Endothelial cell of umbilical vein (primary cell): ENCODE measurements at regions not wholly inside any gene's neighbourhood (a gene's known extent, or its start where the extent isn't known, plus 50 kb on each side); places are given as distances from the start of the nearest gene placed in this dataset.

Source experiments
- BruUV-seq: library from RNA; stranded (reverse); fragments of 400-500 nt; replicated peaks from 2 replicates; lab custom pipeline; 2021; lab: Mats Ljungman, UMichigan
- CTCF ChIA-PET: fragments of 300-600, 350-600 bp; sonication (Branson Sonifier 250); formaldehyde crosslinking; loops from one replicate; lab custom pipeline; 2021; ENCODE audit warnings: antibody characterized with exemption, inconsistent platforms; lab: Charles Lee
- POLR2A ChIA-PET: fragments of 300-600, 350-600 bp; sonication (Branson Sonifier 250); formaldehyde crosslinking; loops from one replicate; lab custom pipeline; 2021; ENCODE audit warnings: antibody characterized with exemption, inconsistent platforms; lab: Charles Lee
- DNase-seq: peaks from one replicate; pipeline ENCODE4 v3.0.0-alpha.2; 2011; ENCODE audit warnings: low read depth, low spot score
- FAIRE-seq: peaks from 2 replicates; lab custom pipeline; 2011; peaks lifted over from hg19 to GRCh38; lab: Jason Lieb, UNC
- H2AFZ ChIP-seq: 2 replicates; pipeline ENCODE4 v1.6.0; 2012; ENCODE audit warnings: low read depth, low read length, control low read depth, inconsistent platforms
- H3K27ac ChIP-seq: 2 replicates; pipeline ENCODE4 v1.5.1; 2011; ENCODE audit warnings: low read depth, mild to moderate bottlenecking, control low read depth, low read length, moderate library complexity; ENCODE audit not compliant: insufficient read depth
- H3K27me3 ChIP-seq, 2 experiments: 2 replicates each; pipeline versions ENCODE4 v1.6.0 to v1.6.1; 2011; ENCODE audit warnings: low read length in 2 of 2, mixed read lengths in 1 of 2; ENCODE audit not compliant: control insufficient read depth in 2 of 2, insufficient read depth in 2 of 2
- H3K36me3 ChIP-seq, 2 experiments: 2 replicates in 1 of 2; 3 replicates in 1 of 2; pipeline ENCODE4 v1.5.1; 2011; ENCODE audit warnings: low read length in 2 of 2, mild to moderate bottlenecking in 1 of 2, moderate library complexity in 1 of 2; ENCODE audit not compliant: control insufficient read depth in 2 of 2, insufficient read depth in 2 of 2; ENCODE audit errors: extremely low read depth in 1 of 2
- H3K4me1 ChIP-seq: 3 replicates; pipeline ENCODE4 v1.5.1; 2011; ENCODE audit warnings: mild to moderate bottlenecking, low read length; ENCODE audit not compliant: control insufficient read depth, insufficient read depth; ENCODE audit errors: extremely low read depth
- H3K4me2 ChIP-seq: 2 replicates; pipeline ENCODE4 v1.6.1; 2011; ENCODE audit warnings: low read length, control low read depth, mixed read lengths; ENCODE audit not compliant: insufficient read depth
- H3K4me3 ChIP-seq, 3 experiments: fragments of 200-600 bp in 1 of 3; sonication (generic), shearing (Covaris generic) in 1 of 3; replicated peaks in 1 of 3; 2 replicates each; pipeline ENCODE4 v1.5.1; 2011 to 2016; ENCODE audit warnings: control low read depth in 3 of 3, low read length in 3 of 3, mild to moderate bottlenecking in 2 of 3, inconsistent platforms in 1 of 3, low read depth in 1 of 3, moderate library complexity in 1 of 3; ENCODE audit not compliant: insufficient read depth in 1 of 3
- H3K79me2 ChIP-seq: 2 replicates; pipeline ENCODE4 v1.6.0; 2012; ENCODE audit warnings: low read length, inconsistent platforms; ENCODE audit not compliant: control insufficient read depth, insufficient read depth
- H3K9ac ChIP-seq: replicated peaks from 2 replicates; pipeline ENCODE3; 2011; ENCODE audit warnings: low read length, control low read depth; ENCODE audit not compliant: insufficient read depth; ENCODE audit errors: extremely low read depth
- H3K9me1 ChIP-seq: replicated peaks from 3 replicates; pipeline ENCODE4 v1.6.0; 2011; ENCODE audit warnings: mild to moderate bottlenecking, low read length; ENCODE audit not compliant: control insufficient read depth, insufficient read depth; ENCODE audit errors: extremely low read depth
- H3K9me3 ChIP-seq: replicated peaks from 2 replicates; pipeline ENCODE4 v1.5.1; 2012; ENCODE audit warnings: low read length, inconsistent platforms; ENCODE audit not compliant: control insufficient read depth, insufficient read depth
- H4K20me1 ChIP-seq: replicated peaks from 2 replicates; pipeline ENCODE3; 2011; ENCODE audit warnings: mild to moderate bottlenecking, low read length; ENCODE audit not compliant: control insufficient read depth, insufficient read depth; ENCODE audit errors: extremely low read depth
- EZH2 ChIP-seq: IDR thresholded peaks from 2 replicates; pipeline ENCODE4 v1.6.1; 2012; ENCODE audit warnings: borderline replicate concordance, low read depth, mild to moderate bottlenecking, moderate library complexity, low read length, inconsistent platforms; ENCODE audit not compliant: severe bottlenecking
- FOS ChIP-seq: IDR thresholded peaks from 2 replicates; pipeline ENCODE4 v1.6.1; 2011; ENCODE audit warnings: mild to moderate bottlenecking, low read length, moderate library complexity, borderline replicate concordance; ENCODE audit not compliant: insufficient read depth
- GATA2 ChIP-seq: IDR thresholded peaks from 2 replicates; pipeline ENCODE4 v1.7.0; 2011; ENCODE audit warnings: low read depth, mild to moderate bottlenecking, moderate library complexity, mixed read lengths, low read length; ENCODE audit not compliant: insufficient read length, insufficient read depth
- JUN ChIP-seq: IDR thresholded peaks from 2 replicates; pipeline ENCODE4 v1.6.1; 2011; ENCODE audit warnings: borderline replicate concordance, low read depth; ENCODE audit not compliant: insufficient read length, insufficient read depth
- MYC ChIP-seq: IDR thresholded peaks from one replicate; pipeline ENCODE4 v1.6.1; 2011; ENCODE audit warnings: mild to moderate bottlenecking, low read depth, low read length
- POLR2A ChIP-seq: IDR thresholded peaks from 2 replicates; pipeline ENCODE4 v1.6.1; 2012; ENCODE audit warnings: low read depth, mild to moderate bottlenecking, control low read depth, low read length
- POLR2AphosphoS5 ChIP-seq: IDR thresholded peaks from 2 replicates; pipeline ENCODE4 v1.6.1; 2012; ENCODE audit warnings: low read depth, mild to moderate bottlenecking, control low read depth, low read length, moderate library complexity; ENCODE audit not compliant: insufficient read depth
- dilution Hi-C: fragments of 300-500 bp; cut with MboI; formaldehyde crosslinking; loops from one replicate; pipeline ENCODE4 v1.15.0; 2019; ENCODE audit warnings: low sequenced_read_pairs; ENCODE audit not compliant: extremely low pct_ligation_motif_present
- intact Hi-C: fragments of 100-400 bp; cut with micrococcal nuclease; formaldehyde crosslinking; loops from one replicate; pipeline ENCODE4 v1.10.0; 2022
- TF ChIP-seq, protein P1 (sequence below), 2 donors: IDR thresholded peaks; 1 replicate in 1 of 2; 2 replicates in 1 of 2; pipeline ENCODE4 v1.5.1; 2011; ENCODE audit warnings: low read length in 2 of 2, mild to moderate bottlenecking in 2 of 2, moderate library complexity in 2 of 2, control low read depth in 1 of 2, inconsistent platforms in 1 of 2, low read depth in 1 of 2; ENCODE audit not compliant: insufficient read depth in 1 of 2; ENCODE audit errors: extremely low read depth in 1 of 2
- TF ChIP-seq, protein P2 (sequence below): IDR thresholded peaks from 2 replicates; pipeline ENCODE4 v1.6.1; 2011; ENCODE audit not compliant: insufficient read depth, insufficient read length

DNA sequence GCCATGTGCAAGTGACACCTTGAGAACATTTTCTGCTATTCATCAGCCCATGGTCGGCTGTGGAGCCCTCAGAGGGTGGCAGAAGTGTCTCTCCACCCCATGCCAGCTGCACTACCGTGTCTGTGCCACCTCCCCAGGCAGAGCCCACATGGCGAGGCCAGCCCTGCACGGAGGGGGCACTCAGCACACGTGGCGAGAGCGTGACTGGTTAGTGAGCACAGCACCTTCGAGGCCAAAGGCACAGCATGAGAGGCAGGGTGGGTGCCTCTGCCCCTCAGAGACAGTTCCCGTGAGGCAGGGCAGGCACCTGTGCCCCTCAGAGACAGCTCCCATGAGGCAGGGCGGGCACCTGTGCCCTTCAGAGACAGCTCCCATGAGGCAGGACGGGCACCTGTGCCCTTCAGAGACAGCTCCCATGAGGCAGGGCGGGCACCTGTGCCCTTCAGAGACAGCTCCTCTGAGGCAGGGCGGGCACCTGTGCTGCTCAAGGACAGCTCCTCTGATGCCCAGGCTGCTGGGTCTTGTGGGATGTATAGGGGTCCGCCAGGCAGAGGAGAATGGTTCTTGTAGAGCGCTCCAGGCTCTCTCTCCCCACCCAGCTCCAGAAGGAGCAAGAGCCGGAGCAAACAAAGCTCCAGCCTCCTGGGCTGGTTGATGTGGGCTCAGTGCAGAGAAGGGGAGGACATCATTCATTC, 179.8 kb upstream of the PPP1R26 start:
- TF ChIP-seq EZH2, result no peak
- no peak for TF ChIP-seq MYC
- Histone ChIP-seq H3K27ac (no peak overlapping the region), H3K9ac (no peak overlapping the region), H3K79me2 (no peaks in the 10 kb centered on the region), H3K9me3 (no peaks in the 10 kb centered on the region), H2AFZ (no peak overlapping the region), H3K4me1 (no peaks in the 10 kb centered on the region), H4K20me1 (no peaks in the 10 kb centered on the region), H3K9me1 (no peaks in the 10 kb centered on the region), H3K4me2 (no peak overlapping the region), H3K27me3 (no peaks in the 10 kb centered on the region), H3K36me3 (no peaks in the 10 kb centered on the region), H3K4me3 (no peak overlapping the region)
- POLR2A ChIA-PET, result no interaction called here
- dilution Hi-C loops (no loop called here), intact Hi-C loops (no loop called here)
- no TSS peak for BruUV-seq
- FAIRE-seq (no peak), DNase-seq (no peak)
- CTCF ChIA-PET, result no interaction called here

DNA sequence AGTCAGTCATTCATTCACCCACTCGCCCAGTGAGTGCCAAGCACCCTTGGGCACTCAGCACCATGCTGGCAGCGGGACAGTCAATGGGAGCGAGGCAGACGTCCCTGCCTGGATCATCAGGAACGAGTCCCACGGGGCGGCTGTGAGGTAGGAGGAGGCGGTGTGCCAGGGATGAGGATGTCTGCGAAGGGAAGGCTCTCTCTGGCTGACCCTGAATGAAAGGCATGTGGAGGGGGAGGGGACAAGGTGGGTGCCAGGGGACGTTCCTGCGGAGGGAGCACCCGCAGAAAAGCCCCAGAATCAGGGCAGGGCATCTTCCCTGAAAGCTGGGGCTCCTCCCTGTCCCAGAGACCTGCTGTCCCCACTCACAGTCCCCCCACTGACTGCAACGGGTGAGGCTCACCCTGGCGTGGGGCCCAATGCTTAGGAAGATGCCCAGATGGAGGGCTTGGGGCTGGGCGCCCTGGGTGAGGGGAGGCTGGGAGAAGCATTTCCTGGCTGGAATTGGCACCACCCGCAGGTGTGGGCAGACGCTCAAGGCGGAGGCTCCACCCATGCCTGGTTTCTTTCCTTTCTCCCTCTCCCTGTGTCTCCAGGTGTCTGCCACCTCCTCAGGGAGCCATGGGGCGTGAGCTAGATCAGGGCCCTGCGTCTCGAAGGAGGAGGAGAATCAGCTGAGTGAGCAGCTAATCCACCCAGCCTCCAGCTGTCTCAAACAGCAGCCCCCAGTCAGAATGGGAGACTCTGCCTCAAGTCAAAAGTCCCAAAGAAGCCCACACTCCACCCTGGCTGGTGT, 179.0 kb upstream of the PPP1R26 start:
- no peak for FAIRE-seq
- POLR2A ChIA-PET, result no interaction called here
- CTCF ChIA-PET, result no interaction called here

More for the DNA sequence above, 179.0 kb upstream of the PPP1R26 start:
- no peaks in the 10 kb centered on the region for H3K36me3 ChIP-seq
- no peak overlapping the region for H3K4me2 ChIP-seq
- no peak for DNase-seq
- H3K9me1 ChIP-seq, result no peaks in the 10 kb centered on the region
- intact Hi-C loops, result no loop called here
- no peak for TF ChIP-seq FOS
- TF ChIP-seq JUN, result no peak
- TF ChIP-seq, protein P1, sequence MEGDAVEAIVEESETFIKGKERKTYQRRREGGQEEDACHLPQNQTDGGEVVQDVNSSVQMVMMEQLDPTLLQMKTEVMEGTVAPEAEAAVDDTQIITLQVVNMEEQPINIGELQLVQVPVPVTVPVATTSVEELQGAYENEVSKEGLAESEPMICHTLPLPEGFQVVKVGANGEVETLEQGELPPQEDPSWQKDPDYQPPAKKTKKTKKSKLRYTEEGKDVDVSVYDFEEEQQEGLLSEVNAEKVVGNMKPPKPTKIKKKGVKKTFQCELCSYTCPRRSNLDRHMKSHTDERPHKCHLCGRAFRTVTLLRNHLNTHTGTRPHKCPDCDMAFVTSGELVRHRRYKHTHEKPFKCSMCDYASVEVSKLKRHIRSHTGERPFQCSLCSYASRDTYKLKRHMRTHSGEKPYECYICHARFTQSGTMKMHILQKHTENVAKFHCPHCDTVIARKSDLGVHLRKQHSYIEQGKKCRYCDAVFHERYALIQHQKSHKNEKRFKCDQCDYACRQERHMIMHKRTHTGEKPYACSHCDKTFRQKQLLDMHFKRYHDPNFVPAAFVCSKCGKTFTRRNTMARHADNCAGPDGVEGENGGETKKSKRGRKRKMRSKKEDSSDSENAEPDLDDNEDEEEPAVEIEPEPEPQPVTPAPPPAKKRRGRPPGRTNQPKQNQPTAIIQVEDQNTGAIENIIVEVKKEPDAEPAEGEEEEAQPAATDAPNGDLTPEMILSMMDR (IDR thresholded peaks at IDR 0.05; ENCODE audit: extremely low read depth in 1 of 2, insufficient read depth in 1 of 2, low read depth in 1 of 2, low read length in 2 of 2), result no peak
- no peak for TF ChIP-seq GATA2
- no peak for TF ChIP-seq POLR2AphosphoS5
- TF ChIP-seq MYC, result no peak
- TF ChIP-seq EZH2, result no peak
- no peak for TF ChIP-seq POLR2A
- TF ChIP-seq, protein P2, sequence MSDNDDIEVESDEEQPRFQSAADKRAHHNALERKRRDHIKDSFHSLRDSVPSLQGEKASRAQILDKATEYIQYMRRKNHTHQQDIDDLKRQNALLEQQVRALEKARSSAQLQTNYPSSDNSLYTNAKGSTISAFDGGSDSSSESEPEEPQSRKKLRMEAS, result no peak
- H3K27me3 ChIP-seq, result no peaks in the 10 kb centered on the region
- no peaks in the 10 kb centered on the region for H3K79me2 ChIP-seq
- no peaks in the 10 kb centered on the region for H3K9me3 ChIP-seq
- no TSS peak for BruUV-seq
- H4K20me1 ChIP-seq, result no peaks in the 10 kb centered on the region
- H3K4me3 ChIP-seq, result no peak overlapping the region
- no peaks in the 10 kb centered on the region for H3K4me1 ChIP-seq
- no peak overlapping the region for H3K9ac ChIP-seq
- no peak overlapping the region for H3K27ac ChIP-seq
- dilution Hi-C loops, result no loop called here
- H2AFZ ChIP-seq, result no peak overlapping the region
